SK-N-SH (cell line): ENCODE measurements at regions not wholly inside any gene's neighbourhood (a gene's known extent, or its start where the extent isn't known, plus 50 kb on each side); places are given as distances from the start of the nearest gene placed in this dataset.

Experiments
- CHD2 ChIP-seq: fragments of 150-350 bp; IDR thresholded peaks from 2 replicates; pipeline ENCODE4 v1.6.1; 2018; ENCODE audit warnings: low read length; ENCODE audit not compliant: partially characterized antibody
- CTCF ChIP-seq: fragments of 200-600 bp; sonication (generic); IDR thresholded peaks from 2 replicates; pipeline ENCODE4 v1.6.1; 2017; ENCODE audit warnings: antibody characterized with exemption, mild to moderate bottlenecking, moderate library complexity
- EP300 ChIP-seq, 2 experiments: IDR thresholded peaks; 2 replicates each; pipeline versions ENCODE4 v1.4.0 to v1.6.1; 2012; ENCODE audit warnings: borderline replicate concordance in 1 of 2, low read depth in 1 of 2, low read length in 1 of 2
- NRF1 ChIP-seq: IDR thresholded peaks from 2 replicates; pipeline ENCODE4 v1.6.1; 2012; ENCODE audit warnings: low read depth, mild to moderate bottlenecking, low read length
- POLR2AphosphoS5 ChIP-seq: IDR thresholded peaks from 2 replicates; pipeline ENCODE4 v1.6.1; 2012; ENCODE audit warnings: low read depth, low read length
- RAD21 ChIP-seq: IDR thresholded peaks from 2 replicates; pipeline ENCODE4 v1.6.1; 2012; ENCODE audit warnings: mild to moderate bottlenecking, low read length
- REST ChIP-seq: IDR thresholded peaks from 2 replicates; pipeline ENCODE4 v1.6.1; 2012; ENCODE audit warnings: mild to moderate bottlenecking, low read depth, low read length, moderate library complexity
- RFX5 ChIP-seq: IDR thresholded peaks from 2 replicates; pipeline ENCODE4 v1.6.1; 2012; ENCODE audit warnings: mild to moderate bottlenecking, improper control_type of control experiment, low read length
- TAF1 ChIP-seq: IDR thresholded peaks from 2 replicates; pipeline ENCODE4 v1.6.1; 2012; ENCODE audit warnings: low read depth, mild to moderate bottlenecking, low read length, moderate library complexity, borderline replicate concordance
- TCF12 ChIP-seq: IDR thresholded peaks from 2 replicates; pipeline ENCODE4 v1.4.0; 2012
- USF1 ChIP-seq: IDR thresholded peaks from 2 replicates; pipeline ENCODE4 v1.4.0; 2012; ENCODE audit warnings: low read depth, borderline replicate concordance
- USF2 ChIP-seq: fragments of 150-350 bp; IDR thresholded peaks from 2 replicates; pipeline ENCODE4 v1.6.1; 2017; ENCODE audit warnings: antibody characterized with exemption, low read length, low read depth, borderline replicate concordance
- TF ChIP-seq, protein P1 (sequence below): IDR thresholded peaks from 2 replicates; pipeline ENCODE4 v1.4.0; 2012; ENCODE audit warnings: low read depth

DNA sequence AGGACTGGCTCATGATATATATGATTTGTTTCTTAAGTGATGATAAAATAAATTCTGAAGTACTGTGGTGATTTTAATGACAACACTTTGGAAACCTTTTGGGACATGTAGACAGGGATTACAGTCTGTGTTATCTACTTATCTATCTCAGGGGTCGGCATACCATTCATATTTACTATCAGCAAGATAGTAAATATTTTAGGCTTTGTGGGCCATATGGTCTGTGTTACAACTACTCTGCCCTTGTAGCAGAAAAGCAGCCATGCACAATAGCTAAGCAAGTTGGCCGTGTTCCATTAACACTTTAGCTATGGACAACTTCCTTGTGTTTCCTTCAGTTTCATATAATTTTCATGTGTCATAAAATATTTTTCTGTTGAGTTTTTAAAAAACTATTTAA, 97.8 kb upstream of the PRPS1L1 start:
- no peak for TF ChIP-seq NRF1
- TF ChIP-seq CTCF = no peak
- TF ChIP-seq, protein P1, sequence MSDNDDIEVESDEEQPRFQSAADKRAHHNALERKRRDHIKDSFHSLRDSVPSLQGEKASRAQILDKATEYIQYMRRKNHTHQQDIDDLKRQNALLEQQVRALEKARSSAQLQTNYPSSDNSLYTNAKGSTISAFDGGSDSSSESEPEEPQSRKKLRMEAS = no peak
- no peak for TF ChIP-seq TAF1
- TF ChIP-seq POLR2AphosphoS5 = no peak
- TF ChIP-seq USF2 = no peak
- no peak for TF ChIP-seq EP300 (IDR thresholded peaks at IDR 0.05; ENCODE audit: borderline replicate concordance in 1 of 2, low read depth in 1 of 2, low read length in 1 of 2)
- TF ChIP-seq TCF12 = no peak
- no peak for TF ChIP-seq RAD21
- TF ChIP-seq USF1 = no peak
- TF ChIP-seq RFX5 = no peak
- no peak for TF ChIP-seq CHD2
- no peak for TF ChIP-seq REST
